Endodermal cell (in vitro differentiated cells): ENCODE measurements at regions not wholly inside any gene's neighbourhood (a gene's known extent, or its start where the extent isn't known, plus 50 kb on each side); places are given as distances from the start of the nearest gene placed in this dataset.

Experiments
- DNase-seq: peaks from one replicate; pipeline ENCODE4 v3.0.0-alpha.2; 2017
- H3K27ac ChIP-seq: 2 replicates; pipeline ENCODE4 v1.5.1; 2013; ENCODE audit warnings: mild to moderate bottlenecking, low read depth, low read length, moderate library complexity
- H3K27me3 ChIP-seq: 2 replicates; pipeline ENCODE4 v1.6.1; 2013; ENCODE audit warnings: mild to moderate bottlenecking, low read length, moderate library complexity; ENCODE audit not compliant: insufficient read depth, control insufficient read depth, poor library complexity, severe bottlenecking
- H3K36me3 ChIP-seq: 2 replicates; pipeline ENCODE4 v1.7.0; 2013; ENCODE audit warnings: mild to moderate bottlenecking, low read length, moderate library complexity; ENCODE audit not compliant: control insufficient read depth, insufficient read depth
- H3K4me1 ChIP-seq: one replicate; pipeline ENCODE4 v1.7.0; 2013; ENCODE audit warnings: low read length; ENCODE audit not compliant: control insufficient read depth, insufficient read depth
- H3K4me3 ChIP-seq: 2 replicates; pipeline ENCODE4 v1.5.1; 2013; ENCODE audit warnings: mild to moderate bottlenecking, low read length, moderate library complexity
- H3K9ac ChIP-seq: 2 replicates; pipeline ENCODE4 v1.6.1; 2013; ENCODE audit warnings: mild to moderate bottlenecking, low read length, moderate library complexity; ENCODE audit not compliant: poor library complexity, severe bottlenecking; ENCODE audit errors: extremely low read depth
- H3K9me3 ChIP-seq: 2 replicates; pipeline ENCODE4 v1.6.1; 2013; ENCODE audit warnings: mild to moderate bottlenecking, low read length, moderate library complexity; ENCODE audit not compliant: control insufficient read depth
- H3K27ac Mint-ChIP-seq: 2 replicates; pipeline ENCODE4 v1.8.0; 2020; ENCODE audit warnings: mixed read lengths
- H3K27me3 Mint-ChIP-seq: 2 replicates; pipeline ENCODE4 v1.8.0; 2021; ENCODE audit warnings: mild to moderate bottlenecking, mixed read lengths; ENCODE audit not compliant: insufficient read depth
- H3K36me3 Mint-ChIP-seq: 2 replicates; pipeline ENCODE4 v1.8.0; 2020; ENCODE audit warnings: low read depth, mixed read lengths
- H3K4me1 Mint-ChIP-seq: 2 replicates; pipeline ENCODE4 v1.8.0; 2020; ENCODE audit warnings: mixed read lengths
- H3K4me3 Mint-ChIP-seq: 2 replicates; pipeline ENCODE4 v1.8.0; 2020; ENCODE audit warnings: mild to moderate bottlenecking, moderate library complexity, mixed read lengths
- H3K9me3 Mint-ChIP-seq: 2 replicates; pipeline ENCODE4 v1.8.0; 2020; ENCODE audit warnings: mild to moderate bottlenecking, mixed read lengths
- WGBS, 2 experiments: methylation state at CpG; one replicate each; pipeline versions ENCODE4 v1.1.5 to v1.1.7; 2013; ENCODE audit warnings: missing lambda C conversion rate in 2 of 2, mixed read lengths in 1 of 2; ENCODE audit not compliant: insufficient coverage in 1 of 2, insufficient read length in 1 of 2; 5-methylcytosine and 5-hydroxymethylcytosine counted together
- TF ChIP-seq, protein P1 (sequence below): fragments of 200-600 bp; sonication (generic); conservative IDR thresholded peaks from 2 replicates; pipeline ENCODE4 v1.5.0; 2021; ENCODE audit warnings: antibody characterized with exemption, mild to moderate bottlenecking

DNA sequence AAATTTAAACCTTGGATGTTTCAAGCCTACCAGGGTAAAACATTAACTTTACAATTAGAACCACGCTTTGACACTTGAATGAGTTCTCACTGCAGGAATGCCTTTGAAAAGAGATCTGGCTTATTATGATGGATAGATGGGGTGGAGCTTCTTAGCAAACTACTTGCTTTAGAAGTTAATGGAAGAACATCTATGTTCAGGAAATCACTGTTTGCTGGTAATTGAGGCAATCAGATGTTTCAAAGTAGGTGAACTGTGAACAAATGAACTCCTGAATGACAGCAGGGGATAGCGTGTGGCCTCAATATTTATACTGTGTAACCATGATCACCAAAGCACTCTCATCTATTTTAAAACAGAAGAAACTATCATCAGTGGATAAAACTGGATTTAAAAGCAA, 383.6 kb downstream of the PIK3C3 start:
- H3K36me3 Mint-ChIP-seq = peaks cover 6% of the 10 kb centered on the region

DNA sequence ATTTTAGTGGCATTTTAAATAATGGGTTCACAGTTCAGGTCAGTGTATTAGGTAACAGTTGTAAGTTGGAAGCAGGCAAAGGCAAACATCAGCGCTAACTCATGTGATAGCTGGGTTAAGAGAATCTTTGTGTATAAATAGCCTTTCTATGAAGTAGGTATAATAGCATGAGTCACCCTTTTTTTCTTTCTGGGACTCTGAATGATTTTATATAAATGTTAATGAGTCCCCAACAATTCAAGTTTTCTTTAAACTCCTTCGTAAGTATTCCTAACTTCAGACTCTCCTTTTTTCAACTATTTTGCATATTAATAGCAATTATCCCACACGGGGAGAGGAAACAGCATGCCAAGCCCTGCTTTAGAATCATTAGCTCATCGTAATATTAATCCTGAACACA, 384.3 kb downstream of the PIK3C3 start:
- no peak for DNase-seq
- peaks cover 18% of the 10 kb centered on the region for H3K9me3 Mint-ChIP-seq
- H3K36me3 ChIP-seq = no peaks in the 10 kb centered on the region
- H3K4me1 ChIP-seq = peaks cover 7% of the 10 kb centered on the region
- H3K4me3 Mint-ChIP-seq = no peak overlapping the region
- H3K4me1 Mint-ChIP-seq = peaks cover 21% of the 10 kb centered on the region
- no peak overlapping the region for H3K27ac Mint-ChIP-seq
- WGBS, 2 experiments = 56% methylated on average over 4 of the region's 4 CpGs; no CpG with 5 or more reads in 1 of the 2 experiments
- H3K27me3 ChIP-seq = no peaks in the 10 kb centered on the region
- no peak overlapping the region for H3K27ac ChIP-seq
- H3K27me3 Mint-ChIP-seq = no peaks in the 10 kb centered on the region
- TF ChIP-seq, protein P1, sequence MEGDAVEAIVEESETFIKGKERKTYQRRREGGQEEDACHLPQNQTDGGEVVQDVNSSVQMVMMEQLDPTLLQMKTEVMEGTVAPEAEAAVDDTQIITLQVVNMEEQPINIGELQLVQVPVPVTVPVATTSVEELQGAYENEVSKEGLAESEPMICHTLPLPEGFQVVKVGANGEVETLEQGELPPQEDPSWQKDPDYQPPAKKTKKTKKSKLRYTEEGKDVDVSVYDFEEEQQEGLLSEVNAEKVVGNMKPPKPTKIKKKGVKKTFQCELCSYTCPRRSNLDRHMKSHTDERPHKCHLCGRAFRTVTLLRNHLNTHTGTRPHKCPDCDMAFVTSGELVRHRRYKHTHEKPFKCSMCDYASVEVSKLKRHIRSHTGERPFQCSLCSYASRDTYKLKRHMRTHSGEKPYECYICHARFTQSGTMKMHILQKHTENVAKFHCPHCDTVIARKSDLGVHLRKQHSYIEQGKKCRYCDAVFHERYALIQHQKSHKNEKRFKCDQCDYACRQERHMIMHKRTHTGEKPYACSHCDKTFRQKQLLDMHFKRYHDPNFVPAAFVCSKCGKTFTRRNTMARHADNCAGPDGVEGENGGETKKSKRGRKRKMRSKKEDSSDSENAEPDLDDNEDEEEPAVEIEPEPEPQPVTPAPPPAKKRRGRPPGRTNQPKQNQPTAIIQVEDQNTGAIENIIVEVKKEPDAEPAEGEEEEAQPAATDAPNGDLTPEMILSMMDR = no peak
- peaks cover 4% of the 10 kb centered on the region for H3K9me3 ChIP-seq
- no peak overlapping the region for H3K4me3 ChIP-seq
- H3K36me3 Mint-ChIP-seq = peaks cover 6% of the 10 kb centered on the region
- H3K9ac ChIP-seq = no peak overlapping the region

More for the DNA sequence above, 383.6 kb downstream of the PIK3C3 start:
- Histone ChIP-seq H3K4me1 (peaks cover 7% of the 10 kb centered on the region), H3K27me3 (no peaks in the 10 kb centered on the region), H3K9ac (no peak overlapping the region), H3K9me3 (peaks cover 4% of the 10 kb centered on the region), H3K27ac (no peak overlapping the region), H3K4me3 (no peak overlapping the region), H3K36me3 (no peaks in the 10 kb centered on the region)
- H3K9me3 Mint-ChIP-seq = peaks cover 18% of the 10 kb centered on the region
- TF ChIP-seq, protein P1 = no peak
- WGBS, 2 experiments = 80 to 100% methylated on average over 1 to 2 of the region's 2 CpGs
- no peak overlapping the region for H3K4me3 Mint-ChIP-seq
- H3K4me1 Mint-ChIP-seq = peaks cover 21% of the 10 kb centered on the region
- DNase-seq = no peak
- H3K27me3 Mint-ChIP-seq = no peaks in the 10 kb centered on the region
- H3K27ac Mint-ChIP-seq = no peak overlapping the region

DNA sequence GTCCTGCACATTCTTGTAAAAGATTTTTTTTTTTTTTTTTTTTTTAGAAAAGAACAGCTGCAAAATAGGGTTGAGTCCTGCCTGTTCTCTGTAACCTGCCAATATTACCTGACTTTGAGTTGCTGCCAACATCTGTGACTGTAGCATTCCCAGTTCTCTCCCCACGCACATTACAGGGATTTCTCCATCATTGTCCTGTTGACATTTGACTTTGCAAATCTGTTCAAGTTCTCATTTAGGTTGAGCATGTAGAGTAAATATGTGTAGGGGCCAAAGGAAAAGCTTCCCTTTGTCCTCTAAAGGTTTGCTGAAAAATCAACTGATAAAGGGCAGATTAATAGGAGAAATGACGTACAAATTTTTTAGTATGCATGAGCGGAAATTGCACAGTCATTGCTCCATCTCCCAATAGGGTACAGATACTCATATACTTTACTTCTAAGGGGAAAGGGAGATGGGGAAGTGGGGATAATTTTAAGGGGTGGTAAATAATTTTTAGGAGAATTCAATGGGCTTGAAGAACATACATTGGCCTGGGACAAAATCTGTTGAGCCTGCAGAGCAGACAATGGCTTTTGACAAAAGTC, 385.5 kb downstream of the PIK3C3 start:
- H3K4me3 Mint-ChIP-seq = no peak overlapping the region
- no peak overlapping the region for H3K4me3 ChIP-seq
- H3K9ac ChIP-seq = no peak overlapping the region
- H3K9me3 ChIP-seq = peaks cover 4% of the 10 kb centered on the region
- H3K4me1 Mint-ChIP-seq = peaks cover 21% of the 10 kb centered on the region
- H3K36me3 ChIP-seq = no peaks in the 10 kb centered on the region
- peaks cover 6% of the 10 kb centered on the region for H3K36me3 Mint-ChIP-seq
- H3K27me3 Mint-ChIP-seq = no peaks in the 10 kb centered on the region
- TF ChIP-seq, protein P1 = no peak
- no peaks in the 10 kb centered on the region for H3K27me3 ChIP-seq
- peaks cover 7% of the 10 kb centered on the region for H3K4me1 ChIP-seq
- peaks cover 18% of the 10 kb centered on the region for H3K9me3 Mint-ChIP-seq
- 50 to 71% methylated on average over 1 to 3 of the region's 3 CpGs for WGBS, 2 experiments
- H3K27ac ChIP-seq = no peak overlapping the region
- no peak overlapping the region for H3K27ac Mint-ChIP-seq
- no peak for DNase-seq
